PC-9 (cell line): ENCODE measurements at regions not wholly inside any gene's neighbourhood (a gene's known extent, or its start where the extent isn't known, plus 50 kb on each side); places are given as distances from the start of the nearest gene placed in this dataset.

Source experiments
- CTCF ChIP-seq: fragments of 200-600 bp; sonication (generic); conservative IDR thresholded peaks from 2 replicates; pipeline ENCODE4 v1.6.1; 2017; ENCODE audit warnings: mixed run types, antibody characterized with exemption, mild to moderate bottlenecking, moderate library complexity
- EZH2 ChIP-seq: fragments of 200-600 bp; sonication (generic); IDR thresholded peaks from 2 replicates; pipeline ENCODE4 v1.8.0; 2017; ENCODE audit warnings: antibody characterized with exemption, low read depth

GRCh38 chr3:174662653-174663052, 196.5 kb upstream of the NAALADL2 start:
- TF ChIP-seq EZH2 (no peak), CTCF (no peak)
